Sciatic nerve (tissue), 2 donors: ENCODE measurements at regions not wholly inside any gene's neighbourhood (a gene's known extent, or its start where the extent isn't known, plus 50 kb on each side); places are given as distances from the start of the nearest gene placed in this dataset.

Experiments
- ATAC-seq: fragments of 200-7000 bp; cut with Tn5 transposase; one replicate; pipeline ENCODE4 v1.9.1; 2020; ENCODE audit warnings: mild to moderate bottlenecking, moderate library complexity
- DNase-seq: peaks from one replicate; pipeline ENCODE4 v3.0.0-alpha.2; 2020; ENCODE audit warnings: low spot score
- intact Hi-C: fragments of 100-400 bp; cut with DNase I; formaldehyde crosslinking; loops from one replicate; pipeline ENCODE4 v1.14.2; 2022
- donor health status: DM: no; HTN: no; CAD: no.
- donor health status: DM: no; HTN: no; CAD: no.

DNA sequence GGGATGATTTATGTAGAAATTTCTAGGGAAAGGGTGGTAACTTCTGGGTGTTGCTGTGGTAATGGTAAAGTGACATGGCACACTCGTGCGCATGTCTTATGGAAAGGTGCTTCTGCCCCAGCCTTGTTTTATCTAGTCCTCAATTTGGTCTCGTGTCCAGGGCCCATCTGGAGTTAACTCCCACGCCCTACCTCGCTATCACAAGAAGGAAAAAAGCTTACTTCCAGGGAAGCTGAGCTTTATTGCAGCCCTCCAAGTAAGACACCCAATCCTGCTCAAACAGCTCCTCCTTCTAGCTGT, 611.8 kb downstream of the TNS3 start:
- no peak for DNase-seq
- no peak for ATAC-seq
- intact Hi-C loops: no loop called here

DNA sequence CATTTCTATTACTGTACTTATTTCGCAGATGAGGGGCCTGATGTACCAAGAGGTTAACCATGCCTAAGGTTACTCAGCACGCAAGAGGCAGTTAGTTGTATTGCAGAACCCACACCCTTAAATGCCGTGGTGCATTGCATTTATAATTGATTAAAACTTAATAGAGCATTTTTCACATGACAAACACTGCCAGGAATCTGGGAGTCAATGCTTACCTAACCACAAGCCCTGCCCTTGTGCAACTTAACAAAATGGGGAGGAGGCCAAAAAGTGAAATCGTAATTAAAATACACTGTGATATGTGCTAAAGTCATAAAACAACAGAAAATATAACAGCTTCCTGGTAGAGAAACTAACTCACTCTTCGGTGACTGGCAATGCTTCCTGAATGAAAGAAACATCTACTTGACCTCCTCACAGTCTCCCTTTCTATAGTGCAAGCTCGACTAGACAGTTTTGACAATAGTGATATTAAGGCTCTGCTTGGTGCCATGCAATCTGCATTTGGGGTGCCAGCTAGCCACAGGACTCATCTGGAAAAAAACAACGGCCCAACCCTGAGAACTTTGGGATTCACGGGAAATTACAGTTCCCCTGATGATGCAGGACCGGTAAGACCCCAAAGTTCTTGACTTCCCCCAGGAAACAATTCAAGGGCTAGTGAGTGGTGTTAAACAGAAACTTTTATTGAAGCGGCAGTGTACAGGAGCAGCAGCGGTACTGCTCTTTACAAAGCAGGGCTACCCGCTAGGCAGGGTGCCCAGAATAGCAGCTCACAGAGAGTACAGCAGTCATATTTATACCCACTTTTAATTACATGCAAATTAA, 612.4 kb downstream of the TNS3 start:
- intact Hi-C loops: no loop called here
- ATAC-seq (no peak), DNase-seq (no peak)

- ATAC-seq (no peak), DNase-seq (no peak)
- intact Hi-C loops: no loop called here
These were observed 613.9 kb downstream of the TNS3 start for GRCh38 chr7:46968003-46968402.

DNA sequence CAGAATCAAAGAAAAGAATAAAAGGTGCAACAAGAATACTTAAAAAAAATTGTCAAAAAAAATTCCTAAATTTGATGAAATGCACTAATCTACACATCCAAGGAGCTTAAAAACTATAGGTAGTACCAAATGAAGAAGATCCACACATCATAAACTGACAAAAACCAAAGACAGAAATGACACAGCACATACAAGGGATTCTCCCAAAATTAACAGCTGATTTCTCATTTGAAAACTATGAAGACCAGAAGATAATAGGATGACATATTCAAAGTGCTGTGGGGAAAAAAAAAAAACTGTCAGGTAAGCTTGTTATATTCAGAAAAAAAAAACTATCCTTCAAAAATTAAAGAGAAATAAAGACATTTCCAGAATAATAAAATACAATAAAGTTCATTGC, 618.2 kb downstream of the TNS3 start:
- ATAC-seq: no peak
- intact Hi-C loops: no loop called here
- no peak for DNase-seq

DNA sequence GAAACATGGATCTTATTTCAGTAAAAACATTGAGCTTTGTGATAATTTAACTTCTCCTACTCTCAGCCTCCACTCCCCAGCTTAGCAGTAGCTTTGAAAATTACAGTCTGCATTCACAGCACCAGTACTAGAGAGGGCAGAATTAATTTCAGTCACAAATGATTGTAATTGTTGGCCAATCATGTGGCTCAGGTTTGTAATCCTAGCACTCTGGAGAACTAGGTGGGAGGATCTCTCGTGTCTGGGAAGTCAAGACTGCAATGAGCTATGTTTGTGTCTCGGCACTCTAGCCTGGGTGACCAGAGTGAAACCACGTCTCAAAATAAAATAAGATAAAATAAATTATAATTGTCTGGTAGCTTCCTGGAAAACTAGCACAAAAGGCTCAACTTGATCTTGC, 620.9 kb downstream of the TNS3 start:
- intact Hi-C loops: no loop called here
- DNase-seq (no peak), ATAC-seq (no peak)

- ATAC-seq (no peak), DNase-seq (no peak)
- intact Hi-C loops: no loop called here
These were observed 624.7 kb downstream of the TNS3 start for GRCh38 chr7:46957195-46957594.

DNA sequence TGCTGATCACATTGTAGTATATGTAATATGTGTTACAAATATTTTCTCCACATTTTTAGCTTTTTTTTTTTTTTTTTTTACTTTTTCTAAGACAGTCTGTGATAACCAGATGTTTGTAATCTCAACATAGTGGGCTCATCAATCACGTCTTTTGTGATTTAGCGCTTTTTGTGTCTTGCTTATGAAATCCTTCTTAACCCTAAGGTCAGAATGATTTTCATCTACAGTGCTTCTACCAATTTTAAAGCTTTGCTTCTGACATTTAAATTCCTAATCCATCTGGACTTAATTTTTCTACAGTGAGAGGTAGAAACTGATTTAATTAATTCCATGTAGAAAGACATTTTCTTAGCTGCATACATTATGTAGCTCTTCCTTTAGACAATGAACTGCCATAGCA, 626.4 kb downstream of the TNS3 start:
- no peak for ATAC-seq
- intact Hi-C loops: no loop called here
- no peak for DNase-seq

GRCh38 chr7:46954181-46954580, 627.7 kb downstream of the TNS3 start:
- ATAC-seq (no peak), DNase-seq (no peak)
- intact Hi-C loops: no loop called here

- no peak for DNase-seq
These were observed 628.9 kb downstream of the TNS3 start for GRCh38 chr7:46953008-46953407.

GRCh38 chr7:46949270-46949931, 632.5 kb downstream of the TNS3 start:
- no peak for ATAC-seq
- intact Hi-C loops: no loop called here
- no peak for DNase-seq

More at GRCh38 chr7:46953008-46953407, 628.9 kb downstream of the TNS3 start:
- intact Hi-C loops: no loop called here
- ATAC-seq: no peak

- DNase-seq (no peak), ATAC-seq (no peak)
- intact Hi-C loops: no loop called here
These were observed 633.2 kb downstream of the TNS3 start for GRCh38 chr7:46948716-46949115.

- intact Hi-C loops: no loop called here
- no peak for ATAC-seq
- no peak for DNase-seq
These were observed 636.6 kb downstream of the TNS3 start for GRCh38 chr7:46945328-46945727.

DNA sequence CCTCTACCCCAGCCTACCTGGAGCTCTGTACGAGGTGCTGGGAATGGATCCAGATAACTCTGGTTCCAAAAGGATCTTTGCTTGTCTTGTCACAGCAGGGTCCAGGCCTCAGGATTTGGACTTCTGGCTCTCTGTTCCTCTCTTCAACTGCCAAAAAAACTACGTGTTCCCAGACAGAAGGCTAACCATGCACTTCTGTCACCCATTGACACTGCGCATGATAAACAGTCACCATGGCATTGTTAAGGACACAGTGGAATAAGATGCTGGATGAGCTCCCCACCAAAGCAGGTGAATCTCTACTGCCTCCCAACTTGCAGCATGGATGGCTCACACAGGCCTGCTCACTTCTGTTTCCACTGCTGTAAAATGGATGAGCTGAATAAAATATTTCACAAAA, 637.9 kb downstream of the TNS3 start:
- intact Hi-C loops: no loop called here
- ATAC-seq: no peak
- DNase-seq: no peak

DNA sequence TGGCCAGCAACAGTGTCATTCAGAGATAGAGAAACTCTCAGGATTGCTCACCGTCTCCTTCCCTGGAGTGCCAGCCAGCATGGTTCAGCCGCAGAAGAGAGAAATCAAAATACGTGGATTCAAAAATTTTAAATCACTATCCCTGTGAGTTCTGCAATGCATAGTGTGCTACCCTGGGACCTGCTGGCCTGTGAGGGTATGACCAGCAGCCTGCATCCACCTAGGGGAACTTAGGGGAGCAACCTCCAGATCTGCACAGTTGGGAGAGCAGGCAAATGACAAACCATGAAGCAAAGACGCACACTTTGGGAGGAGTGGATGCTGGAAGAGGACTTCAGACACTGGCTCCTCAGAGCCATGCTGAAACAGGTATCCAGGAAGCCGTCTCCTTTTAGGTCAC, 639.3 kb downstream of the TNS3 start:
- ATAC-seq (no peak), DNase-seq (no peak)
- intact Hi-C loops: no loop called here

GRCh38 chr7:46940178-46940577, 641.7 kb downstream of the TNS3 start:
- DNase-seq: no peak
- ATAC-seq: no peak
- intact Hi-C loops: no loop called here

- intact Hi-C loops: no loop called here
- DNase-seq: no peak
- ATAC-seq: no peak
These were observed 642.4 kb downstream of the TNS3 start for GRCh38 chr7:46939558-46939957.

DNA sequence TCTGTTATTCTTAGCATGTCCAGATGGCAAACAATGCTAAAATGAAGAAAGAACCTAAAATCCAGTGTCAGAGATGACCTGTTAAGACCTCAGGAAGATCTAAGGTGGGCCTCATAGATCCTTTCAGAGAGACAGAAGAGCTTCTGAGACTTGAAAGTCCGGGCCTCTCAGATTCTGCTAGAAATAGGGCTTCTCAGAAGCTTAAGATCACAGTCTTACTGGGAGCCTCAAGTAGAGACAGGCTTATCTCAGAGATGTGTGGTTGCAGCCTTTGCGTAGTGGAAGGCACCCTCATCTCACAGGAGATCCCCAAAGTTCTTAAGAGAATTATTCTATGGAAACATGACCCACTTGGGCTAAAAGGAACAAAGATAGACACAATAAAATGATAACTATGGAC, 642.8 kb downstream of the TNS3 start:
- intact Hi-C loops: no loop called here
- ATAC-seq: no peak
- DNase-seq: no peak

DNA sequence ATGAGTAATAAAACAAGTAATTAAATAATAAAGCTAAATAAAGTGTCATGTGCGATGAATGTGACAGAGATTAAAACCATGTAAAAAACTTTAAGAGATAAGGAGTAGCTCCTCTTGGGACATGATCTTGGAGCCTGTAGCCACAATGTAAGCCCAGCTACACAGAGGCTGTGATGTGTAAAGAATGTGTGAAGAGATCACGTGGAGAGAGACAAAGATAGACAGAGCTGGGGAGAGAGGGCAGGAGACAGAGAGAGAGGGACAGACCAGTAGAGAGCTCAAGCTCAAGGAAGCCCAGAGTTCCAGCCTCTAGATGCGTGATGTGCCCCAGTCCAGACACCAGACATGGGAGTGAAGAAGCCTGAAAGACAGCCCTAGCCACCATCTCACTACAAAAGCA, 644.1 kb downstream of the TNS3 start:
- no peak for ATAC-seq
- intact Hi-C loops: no loop called here
- DNase-seq: no peak

DNA sequence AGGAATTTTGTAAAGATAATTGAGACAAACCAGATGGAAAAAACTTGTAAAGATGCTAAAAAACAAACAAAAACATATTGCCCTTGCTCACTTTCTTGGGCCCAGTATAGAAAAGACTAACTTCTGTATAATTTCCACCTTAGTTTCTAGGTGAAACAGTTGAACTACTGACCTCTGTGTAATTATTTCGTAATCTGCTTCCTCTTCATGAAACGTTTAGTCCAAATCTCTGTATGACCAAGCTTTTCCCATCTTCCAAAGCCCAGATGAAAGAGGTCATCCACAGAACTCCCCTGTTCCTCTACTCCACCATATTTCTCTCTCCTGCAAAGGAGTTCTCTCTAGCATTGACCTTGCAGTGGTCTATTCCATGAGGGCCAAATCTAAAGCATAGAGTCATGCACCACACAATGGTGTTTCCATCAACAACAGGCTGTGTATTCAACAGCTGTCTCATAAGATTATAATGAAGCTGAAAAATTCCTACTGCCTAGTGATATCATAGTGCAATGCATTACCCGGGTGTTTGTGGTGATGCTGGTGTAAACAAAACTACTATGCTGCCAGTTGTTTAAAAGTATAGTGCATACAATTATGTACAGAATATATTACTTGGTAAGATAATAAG, 647.6 kb downstream of the TNS3 start:
- intact Hi-C loops: no loop called here
- ATAC-seq (no peak), DNase-seq (no peak)

DNA sequence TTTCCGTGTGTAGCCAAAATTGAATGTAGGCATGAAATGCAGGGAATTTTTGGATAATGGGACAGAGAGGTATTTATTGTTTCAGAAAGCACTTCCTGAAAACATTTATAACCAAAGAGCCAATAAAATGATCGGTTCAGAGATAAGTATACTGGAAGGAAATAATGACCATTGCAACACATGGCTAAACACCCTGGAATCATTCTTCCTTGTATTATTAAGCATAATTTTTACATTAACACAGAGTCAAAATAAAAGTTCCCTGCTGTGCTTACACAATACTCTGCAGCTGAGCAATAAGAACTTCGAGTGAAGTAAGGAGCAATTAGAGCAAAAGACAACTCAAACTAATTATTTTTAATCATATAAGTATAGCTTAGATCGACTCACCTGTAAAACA, 648.3 kb downstream of the TNS3 start:
- intact Hi-C loops: no loop called here
- ATAC-seq (no peak), DNase-seq (no peak)
